ENCODE measurements at regions not wholly inside any gene's neighbourhood (a gene's known extent, or its start where the extent isn't known, plus 50 kb on each side); places are given as distances from the start of the nearest gene placed in this dataset.

- Histone ChIP-seq H3K36me3 (no peaks in the 10 kb centered on the region), H3K4me1 (no peaks in the 10 kb centered on the region), H3K4me3 (no peak overlapping the region), H3K9me3 (no peaks in the 10 kb centered on the region), H3K27me3 (no peaks in the 10 kb centered on the region), H3K27ac (no peak overlapping the region)
- 66 to 68% methylated on average over 3 of the region's 3 CpGs for WGBS, 2 donors
- DNase-seq (ENCODE audit: low spot score in 2 of 2): no peak
- TF ChIP-seq POLR2A (IDR thresholded peaks at IDR 0.05): no peak
Observed at GRCh38 chr17:34117332-34117731, 137.8 kb upstream of the CCL2 start.

GRCh38 chr17:34117811-34118210 lies 137.3 kb upstream of the CCL2 start:
- H3K4me3 ChIP-seq: no peak overlapping the region
- no peaks in the 10 kb centered on the region for H3K4me1 ChIP-seq
- 83% methylated on average over 1 of the region's 1 CpG for WGBS, 2 donors
- H3K27me3 ChIP-seq: no peaks in the 10 kb centered on the region
- no peak for TF ChIP-seq EP300 (IDR thresholded peaks at IDR 0.05)
- TF ChIP-seq CTCF (IDR thresholded peaks at IDR 0.05): no peak
- TF ChIP-seq POLR2A (IDR thresholded peaks at IDR 0.05): no peak
- H3K27ac ChIP-seq: no peak overlapping the region
- DNase-seq (ENCODE audit: low spot score in 2 of 2): no peak
- H3K36me3 ChIP-seq: no peaks in the 10 kb centered on the region
- no peaks in the 10 kb centered on the region for H3K9me3 ChIP-seq

GRCh38 chr17:34118564-34118963 lies 136.5 kb upstream of the CCL2 start:
- no peak for TF ChIP-seq POLR2A (IDR thresholded peaks at IDR 0.05)
- TF ChIP-seq CTCF (IDR thresholded peaks at IDR 0.05): no peak
- no peak for TF ChIP-seq EP300 (IDR thresholded peaks at IDR 0.05)
- Histone ChIP-seq H3K4me3 (no peak overlapping the region), H3K27ac (no peak overlapping the region), H3K27me3 (no peaks in the 10 kb centered on the region), H3K4me1 (no peaks in the 10 kb centered on the region), H3K36me3 (no peaks in the 10 kb centered on the region), H3K9me3 (no peaks in the 10 kb centered on the region)
- no peak for DNase-seq (ENCODE audit: low spot score in 2 of 2)
- 63 to 67% methylated on average over 3 of the region's 3 CpGs for WGBS, 2 donors

- Histone ChIP-seq H3K4me3 (no peak overlapping the region), H3K36me3 (no peaks in the 10 kb centered on the region), H3K27ac (no peak overlapping the region), H3K4me1 (no peaks in the 10 kb centered on the region), H3K9me3 (no peaks in the 10 kb centered on the region), H3K27me3 (no peaks in the 10 kb centered on the region)
- WGBS, 2 donors: 72 to 76% methylated on average over 4 of the region's 4 CpGs
- no peak for TF ChIP-seq POLR2A (IDR thresholded peaks at IDR 0.05)
- no peak for TF ChIP-seq EP300 (IDR thresholded peaks at IDR 0.05)
- TF ChIP-seq CTCF (IDR thresholded peaks at IDR 0.05): no peak
- no peak for DNase-seq (ENCODE audit: low spot score in 2 of 2)
Observed at GRCh38 chr17:34121311-34121710, 133.8 kb upstream of the CCL2 start.

- Histone ChIP-seq H3K4me3 (no peak overlapping the region), H3K27me3 (no peaks in the 10 kb centered on the region), H3K4me1 (no peaks in the 10 kb centered on the region), H3K9me3 (no peaks in the 10 kb centered on the region), H3K36me3 (no peaks in the 10 kb centered on the region), H3K27ac (no peak overlapping the region)
- TF ChIP-seq CTCF (IDR thresholded peaks at IDR 0.05) (no peak), EP300 (IDR thresholded peaks at IDR 0.05) (no peak), POLR2A (IDR thresholded peaks at IDR 0.05) (no peak)
- WGBS, 2 donors: 87 to 89% methylated on average over 2 of the region's 2 CpGs
- no peak for DNase-seq (ENCODE audit: low spot score in 2 of 2)
Observed at GRCh38 chr17:34122515-34122914, 132.6 kb upstream of the CCL2 start.

GRCh38 chr17:34125010-34125409 lies 130.1 kb upstream of the CCL2 start:
- DNase-seq (ENCODE audit: low spot score in 2 of 2): no peak
- no peak overlapping the region for H3K27ac ChIP-seq

More at GRCh38 chr17:34125010-34125409, 130.1 kb upstream of the CCL2 start:
- no peaks in the 10 kb centered on the region for H3K36me3 ChIP-seq
- H3K4me1 ChIP-seq: no peaks in the 10 kb centered on the region
- 79 to 85% methylated on average over 6 of the region's 6 CpGs for WGBS, 2 donors
- TF ChIP-seq CTCF (IDR thresholded peaks at IDR 0.05): no peak
- no peak for TF ChIP-seq EP300 (IDR thresholded peaks at IDR 0.05)
- TF ChIP-seq POLR2A (IDR thresholded peaks at IDR 0.05): no peak
- H3K4me3 ChIP-seq: no peak overlapping the region
- H3K9me3 ChIP-seq: no peaks in the 10 kb centered on the region
- H3K27me3 ChIP-seq: no peaks in the 10 kb centered on the region
